ENCODE measurements at regions not wholly inside any gene's neighbourhood (a gene's known extent, or its start where the extent isn't known, plus 50 kb on each side); places are given as distances from the start of the nearest gene placed in this dataset.

- TF ChIP-seq CTCF (IDR thresholded peaks at IDR 0.05; ENCODE audit: insufficient read depth, low read length) (no peak), POLR2AphosphoS5 (IDR thresholded peaks at IDR 0.05; ENCODE audit: low read depth) (no peak), SPI1 (IDR thresholded peaks at IDR 0.05; ENCODE audit: borderline replicate concordance, low read depth) (no peak)
These were observed 682.4 kb downstream of the UQCRFS1 start for GRCh38 chr19:28530406-28531035.
